PC-3 (cell line): ENCODE measurements at regions not wholly inside any gene's neighbourhood (a gene's known extent, or its start where the extent isn't known, plus 50 kb on each side); places are given as distances from the start of the nearest gene placed in this dataset.

Source experiments
- EZH2 ChIP-seq: fragments of 300-600 bp; sonication (generic); IDR thresholded peaks from one replicate; pipeline ENCODE4 v1.6.1; 2017; ENCODE audit warnings: antibody characterized with exemption, mild to moderate bottlenecking, low read length; ENCODE audit not compliant: unreplicated experiment
- EZH2phosphoT487 ChIP-seq: fragments of 300-600 bp; sonication (generic); IDR thresholded peaks from 2 replicates; pipeline ENCODE4 v1.6.1; 2018; ENCODE audit warnings: mild to moderate bottlenecking, antibody characterized with exemption, low read length, borderline replicate concordance
- TF ChIP-seq, protein P1 (sequence below): fragments of 300-600 bp; sonication (generic); conservative IDR thresholded peaks from 2 replicates; pipeline ENCODE4 v1.5.1; 2017; ENCODE audit warnings: antibody characterized with exemption, low read depth, mild to moderate bottlenecking, low read length

DNA sequence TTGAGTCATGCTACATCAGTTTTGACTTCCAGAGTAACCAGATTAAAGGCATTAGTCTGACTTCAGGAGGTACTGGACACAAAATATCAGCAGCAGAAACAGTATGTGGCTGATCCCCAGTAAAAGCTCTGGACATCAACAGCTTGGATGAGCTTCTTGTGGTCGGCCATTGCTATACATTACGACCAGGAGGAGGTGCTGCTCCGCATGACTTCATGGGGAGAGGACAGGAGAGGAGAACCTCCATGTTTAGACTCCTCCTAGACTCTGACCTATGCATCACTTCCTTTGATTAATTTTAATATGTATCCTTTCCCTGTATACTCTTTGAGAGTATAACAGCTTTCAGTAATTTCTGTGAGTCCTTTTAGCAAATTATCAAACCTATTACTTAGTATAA lies 285.6 kb upstream of the ARHGEF26 start:
- no peak for TF ChIP-seq EZH2
- TF ChIP-seq, protein P1, sequence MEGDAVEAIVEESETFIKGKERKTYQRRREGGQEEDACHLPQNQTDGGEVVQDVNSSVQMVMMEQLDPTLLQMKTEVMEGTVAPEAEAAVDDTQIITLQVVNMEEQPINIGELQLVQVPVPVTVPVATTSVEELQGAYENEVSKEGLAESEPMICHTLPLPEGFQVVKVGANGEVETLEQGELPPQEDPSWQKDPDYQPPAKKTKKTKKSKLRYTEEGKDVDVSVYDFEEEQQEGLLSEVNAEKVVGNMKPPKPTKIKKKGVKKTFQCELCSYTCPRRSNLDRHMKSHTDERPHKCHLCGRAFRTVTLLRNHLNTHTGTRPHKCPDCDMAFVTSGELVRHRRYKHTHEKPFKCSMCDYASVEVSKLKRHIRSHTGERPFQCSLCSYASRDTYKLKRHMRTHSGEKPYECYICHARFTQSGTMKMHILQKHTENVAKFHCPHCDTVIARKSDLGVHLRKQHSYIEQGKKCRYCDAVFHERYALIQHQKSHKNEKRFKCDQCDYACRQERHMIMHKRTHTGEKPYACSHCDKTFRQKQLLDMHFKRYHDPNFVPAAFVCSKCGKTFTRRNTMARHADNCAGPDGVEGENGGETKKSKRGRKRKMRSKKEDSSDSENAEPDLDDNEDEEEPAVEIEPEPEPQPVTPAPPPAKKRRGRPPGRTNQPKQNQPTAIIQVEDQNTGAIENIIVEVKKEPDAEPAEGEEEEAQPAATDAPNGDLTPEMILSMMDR, result peak; percentile 52
- no peak for TF ChIP-seq EZH2phosphoT487
